OCI-LY7 (cell line): ENCODE measurements at regions not wholly inside any gene's neighbourhood (a gene's known extent, or its start where the extent isn't known, plus 50 kb on each side); places are given as distances from the start of the nearest gene placed in this dataset.

Experiments used
- BruUV-seq: library from RNA; stranded (reverse); fragments of 400-500 nt; replicated peaks from 2 replicates; lab custom pipeline; 2021; lab: Mats Ljungman, UMichigan
- CTCF ChIA-PET: fragments of 300-600 bp; sonication (Branson Sonifier 250); formaldehyde crosslinking; loops from one replicate; lab custom pipeline; 2022; ENCODE audit warnings: antibody characterized with exemption; ENCODE audit not compliant: unreplicated experiment; lab: Charles Lee
- POLR2A ChIA-PET: fragments of 300-600 bp; sonication (Branson Sonifier 250); formaldehyde crosslinking; loops from one replicate; lab custom pipeline; 2022; ENCODE audit warnings: antibody characterized with exemption; lab: Charles Lee
- DNase-seq: peaks from one replicate; pipeline ENCODE4 v3.0.0-alpha.2; 2015; ENCODE audit warnings: low spot score
- H2AFZ ChIP-seq: fragments of 200-600 bp; sonication (generic), shearing (Covaris generic); 2 replicates; pipeline ENCODE4 v1.6.1; 2014; ENCODE audit warnings: mild to moderate bottlenecking, antibody characterized with exemption, low read length, moderate library complexity
- H3K27ac ChIP-seq: fragments of 200-600 bp; sonication (generic); 2 replicates; pipeline ENCODE4 v1.5.1; 2014; ENCODE audit warnings: mixed run types, low read depth, mild to moderate bottlenecking, moderate library complexity, low read length, inconsistent platforms; ENCODE audit not compliant: poor library complexity, severe bottlenecking
- H3K36me3 ChIP-seq: fragments of 200-600 bp; sonication (generic); 2 replicates; pipeline ENCODE4 v1.6.1; 2014; ENCODE audit warnings: mild to moderate bottlenecking, antibody characterized with exemption, low read length, moderate library complexity, mixed read lengths; ENCODE audit not compliant: insufficient read depth
- H3K4me1 ChIP-seq: fragments of 200-600 bp; sonication (generic); 2 replicates; pipeline ENCODE4 v1.5.1; 2014; ENCODE audit warnings: mild to moderate bottlenecking, low read length; ENCODE audit not compliant: insufficient read depth, poor library complexity, severe bottlenecking
- H3K4me2 ChIP-seq: fragments of 200-600 bp; sonication (generic); 2 replicates; pipeline ENCODE4 v1.6.1; 2014; ENCODE audit warnings: mild to moderate bottlenecking, low read length
- H3K4me3 ChIP-seq: fragments of 200-600 bp; sonication (generic); 2 replicates; pipeline ENCODE4 v1.5.1; 2014; ENCODE audit warnings: mild to moderate bottlenecking, low read depth, low read length; ENCODE audit not compliant: poor library complexity, severe bottlenecking
- H3K79me2 ChIP-seq: fragments of 200-600 bp; sonication (generic); 2 replicates; pipeline ENCODE4 v1.6.1; 2016; ENCODE audit warnings: low read depth, mild to moderate bottlenecking, low read length, moderate library complexity, mixed read lengths; ENCODE audit not compliant: insufficient read depth
- H3K9me2 ChIP-seq: fragments of 200-600 bp; sonication (generic); 2 replicates; pipeline ENCODE4 v1.6.1; 2016; ENCODE audit warnings: mild to moderate bottlenecking, low read length, mixed read lengths; ENCODE audit not compliant: insufficient read depth
- H3K9me3 ChIP-seq: fragments of 200-600 bp; sonication (generic); 2 replicates; pipeline ENCODE4 v1.6.1; 2014; ENCODE audit warnings: mild to moderate bottlenecking, mixed run types, low read length, mixed read lengths
- H4K20me1 ChIP-seq: fragments of 200-600 bp; sonication (generic); 2 replicates; pipeline ENCODE4 v1.6.1; 2014; ENCODE audit warnings: mild to moderate bottlenecking, antibody characterized with exemption, low read length, moderate library complexity, mixed read lengths; ENCODE audit not compliant: insufficient read depth
- CTCF ChIP-seq: fragments of 200-600 bp; sonication (generic); conservative IDR thresholded peaks from 2 replicates; pipeline ENCODE4 v1.5.1; 2014; ENCODE audit warnings: mild to moderate bottlenecking, antibody characterized with exemption, low read length, moderate library complexity, mixed read lengths
- EZH2phosphoT487 ChIP-seq: fragments of 200-600 bp; sonication (generic); IDR thresholded peaks from 2 replicates; pipeline ENCODE4 v1.6.1; 2018; ENCODE audit warnings: low read depth, borderline replicate concordance, mild to moderate bottlenecking, mixed run types, antibody characterized with exemption, low read length, moderate library complexity, mixed read lengths
- intact Hi-C: fragments of 100-400 bp; cut with micrococcal nuclease; formaldehyde crosslinking; loops from one replicate; pipeline ENCODE4 v1.10.0; 2022; ENCODE audit not compliant: unreplicated experiment

GRCh38 chr6:154572556-154572955, 62.1 kb upstream of the CNKSR3 start:
- no peak overlapping the region for H2AFZ ChIP-seq
- no peak overlapping the region for H3K4me2 ChIP-seq
- no peaks in the 10 kb centered on the region for H3K79me2 ChIP-seq
- no peak overlapping the region for H3K27ac ChIP-seq
- ChIA-PET CTCF (no interaction called here), POLR2A (interaction anchor here (0.6 to 1.9 kb wide), 2 partner anchors 16 to 1864 kb away, joined by 3 to 4 read pairs; no protein-coding TSS in a partner anchor)
- H3K36me3 ChIP-seq = no peaks in the 10 kb centered on the region
- intact Hi-C loops = no loop called here
- TF ChIP-seq CTCF (no peak), EZH2phosphoT487 (no peak)
- H4K20me1 ChIP-seq = no peaks in the 10 kb centered on the region
- H3K9me2 ChIP-seq = no peaks in the 10 kb centered on the region
- H3K9me3 ChIP-seq = no peaks in the 10 kb centered on the region
- H3K4me3 ChIP-seq = no peak overlapping the region
- no peak for DNase-seq
- BruUV-seq = no TSS peak
- no peaks in the 10 kb centered on the region for H3K4me1 ChIP-seq

GRCh38 chr6:154578004-154578559, 67.6 kb upstream of the CNKSR3 start:
- Histone ChIP-seq H4K20me1 (no peaks in the 10 kb centered on the region), H3K79me2 (no peaks in the 10 kb centered on the region), H3K4me2 (no peak overlapping the region), H3K36me3 (no peaks in the 10 kb centered on the region), H3K27ac (no peak overlapping the region), H2AFZ (no peak overlapping the region), H3K4me1 (no peaks in the 10 kb centered on the region), H3K4me3 (no peak overlapping the region), H3K9me2 (no peaks in the 10 kb centered on the region), H3K9me3 (peaks cover 5% of the 10 kb centered on the region; the same call in 1 of the 2 replicates)
- POLR2A ChIA-PET = no interaction called here
- intact Hi-C loops = no loop called here
- CTCF ChIA-PET = no interaction called here
- BruUV-seq = no TSS peak
- DNase-seq = no peak
- TF ChIP-seq EZH2phosphoT487 (no peak), CTCF (no peak)

GRCh38 chr6:154579046-154579445, 68.6 kb upstream of the CNKSR3 start:
- no peak overlapping the region for H2AFZ ChIP-seq
- no peaks in the 10 kb centered on the region for H3K36me3 ChIP-seq
- no peaks in the 10 kb centered on the region for H3K9me2 ChIP-seq
- no peak overlapping the region for H3K4me3 ChIP-seq
- no peaks in the 10 kb centered on the region for H4K20me1 ChIP-seq
- no peak overlapping the region for H3K27ac ChIP-seq
- H3K9me3 ChIP-seq = peaks cover 5% of the 10 kb centered on the region; the same call in 1 of the 2 replicates
- no peaks in the 10 kb centered on the region for H3K4me1 ChIP-seq
- no peak for DNase-seq
- intact Hi-C loops = no loop called here
- TF ChIP-seq EZH2phosphoT487 (no peak), CTCF (no peak)
- H3K79me2 ChIP-seq = no peaks in the 10 kb centered on the region
- H3K4me2 ChIP-seq = no peak overlapping the region
- CTCF ChIA-PET = no interaction called here
- BruUV-seq = no TSS peak
- POLR2A ChIA-PET = no interaction called here
